GM10266 (cell line): ENCODE measurements at regions not wholly inside any gene's neighbourhood (a gene's known extent, or its start where the extent isn't known, plus 50 kb on each side); places are given as distances from the start of the nearest gene placed in this dataset.

Source experiments
- DNase-seq: peaks from one replicate; pipeline ENCODE4 v3.0.0; 2012; ENCODE audit errors: extremely low spot score
- CTCF ChIP-seq: IDR thresholded peaks from 2 replicates; pipeline ENCODE4 v1.5.1; 2012; ENCODE audit warnings: mild to moderate bottlenecking, low read depth; ENCODE audit not compliant: control insufficient read depth, insufficient read depth; ENCODE audit errors: missing control alignments

- no peak for DNase-seq
- no peak for TF ChIP-seq CTCF
Observed at GRCh38 chr6:146874278-146875018, 275.7 kb downstream of the ADGB start.

- DNase-seq = no peak
- no peak for TF ChIP-seq CTCF
Observed at GRCh38 chr6:146875927-146876270, 277.1 kb downstream of the ADGB start.

- DNase-seq = no peak
- no peak for TF ChIP-seq CTCF
Observed at GRCh38 chr6:146876271-146877151, 277.7 kb downstream of the ADGB start.

- TF ChIP-seq CTCF = no peak
- no peak for DNase-seq
Observed at GRCh38 chr6:146878168-146878951, 279.6 kb downstream of the ADGB start.

- DNase-seq = no peak
- no peak for TF ChIP-seq CTCF
Observed at GRCh38 chr6:146878952-146879340, 280.2 kb downstream of the ADGB start.

GRCh38 chr6:146879406-146880117, 280.8 kb downstream of the ADGB start:
- TF ChIP-seq CTCF = no peak
- no peak for DNase-seq
